Activated CD4-positive, alpha-beta T cell treated with anti-CD3 and anti-CD28 coated beads, Interleukin-2, amount 10 ng/mL, durations not matched to agents 7 days and 5 days (primary cell): ENCODE measurements at regions not wholly inside any gene's neighbourhood (a gene's known extent, or its start where the extent isn't known, plus 50 kb on each side); places are given as distances from the start of the nearest gene placed in this dataset.
A peak's percentile ranks its signal among the peaks of the same experiment; 100 is the strongest.
"Not testable (repeated sequence)": the region's sequence is repeated elsewhere in the genome, so short reads cannot be mapped to it uniquely, and the experiment has no call there.

Experiments
- CTCF ChIA-PET: fragments of 350-600 bp; sonication (Branson Sonifier 250); formaldehyde crosslinking; loops from one replicate; lab custom pipeline; 2021; ENCODE audit warnings: antibody characterized with exemption; lab: Charles Lee
- POLR2A ChIA-PET: fragments of 350-600 bp; sonication (Branson Sonifier 250); formaldehyde crosslinking; loops from one replicate; lab custom pipeline; 2021; ENCODE audit warnings: antibody characterized with exemption; lab: Charles Lee
- DNase-seq: peaks from one replicate; pipeline ENCODE4 v3.0.0-alpha.2; 2020
- H3K27ac Mint-ChIP-seq: one replicate; pipeline ENCODE4 v1.8.0; 2021; ENCODE audit warnings: mild to moderate bottlenecking, moderate library complexity, mixed read lengths
- H3K27me3 Mint-ChIP-seq: one replicate; pipeline ENCODE4 v1.8.0; 2021; ENCODE audit warnings: mixed read lengths
- H3K36me3 Mint-ChIP-seq: one replicate; pipeline ENCODE4 v1.8.0; 2021; ENCODE audit warnings: low read depth, mixed read lengths
- H3K4me1 Mint-ChIP-seq: one replicate; pipeline ENCODE4 v1.8.0; 2021; ENCODE audit warnings: mixed read lengths
- H3K4me3 Mint-ChIP-seq: one replicate; pipeline ENCODE4 v1.8.0; 2021; ENCODE audit warnings: mild to moderate bottlenecking, moderate library complexity, mixed read lengths
- H3K9me3 Mint-ChIP-seq: one replicate; pipeline ENCODE4 v1.8.0; 2021; ENCODE audit warnings: mixed read lengths

DNA sequence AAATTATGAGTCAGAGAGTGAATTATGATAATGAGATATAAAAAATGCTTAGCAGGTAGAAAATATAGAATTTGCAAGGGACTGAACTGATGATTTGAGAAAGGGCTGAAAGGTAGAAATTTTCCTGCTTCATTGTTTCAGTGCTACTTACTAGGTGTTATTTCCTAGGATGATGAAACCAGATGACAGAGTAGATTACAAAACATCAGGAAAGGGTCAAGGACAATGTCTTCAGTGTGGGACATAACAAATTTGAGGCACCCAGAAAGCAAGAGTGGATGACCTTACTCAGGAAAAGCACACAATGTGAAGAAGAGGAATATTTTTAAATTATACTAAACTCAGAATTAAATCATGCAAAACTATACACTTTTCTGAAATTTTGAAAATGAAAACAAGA is 102.1 kb downstream of the SHCBP1 start:
- H3K4me1 Mint-ChIP-seq: no peaks in the 10 kb centered on the region
- H3K27ac Mint-ChIP-seq: no peak overlapping the region
- no peaks in the 10 kb centered on the region for H3K27me3 Mint-ChIP-seq
- no peaks in the 10 kb centered on the region for H3K9me3 Mint-ChIP-seq
- ChIA-PET POLR2A (no interaction called here), CTCF (no interaction called here)
- no peak for DNase-seq
- H3K4me3 Mint-ChIP-seq: no peak overlapping the region
- no peaks in the 10 kb centered on the region for H3K36me3 Mint-ChIP-seq

DNA sequence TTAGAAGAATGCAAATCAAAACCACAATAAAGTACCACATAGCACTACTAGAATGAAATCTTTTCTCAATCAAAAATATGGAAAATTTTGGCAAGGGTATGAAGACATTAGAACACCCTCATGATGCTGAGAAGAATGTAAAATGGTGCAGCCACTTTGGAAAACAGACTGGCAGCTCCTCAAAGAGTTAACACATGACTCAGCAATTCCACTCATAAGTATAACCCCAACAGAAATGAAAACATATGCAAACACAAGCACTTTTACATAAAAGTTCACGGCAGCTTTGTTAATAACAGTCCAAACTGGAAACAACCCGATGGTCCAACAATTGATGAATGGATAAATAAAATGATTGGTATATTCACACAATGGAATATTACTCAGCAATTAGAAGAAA is 124.5 kb downstream of the SHCBP1 start:
- ChIA-PET POLR2A (no interaction called here), CTCF (no interaction called here)
- Mint-ChIP-seq H3K4me3 (no peak overlapping the region), H3K9me3 (no peaks in the 10 kb centered on the region), H3K27me3 (no peaks in the 10 kb centered on the region), H3K36me3 (no peaks in the 10 kb centered on the region), H3K27ac (no peak overlapping the region), H3K4me1 (no peaks in the 10 kb centered on the region)
- no peak for DNase-seq

DNA sequence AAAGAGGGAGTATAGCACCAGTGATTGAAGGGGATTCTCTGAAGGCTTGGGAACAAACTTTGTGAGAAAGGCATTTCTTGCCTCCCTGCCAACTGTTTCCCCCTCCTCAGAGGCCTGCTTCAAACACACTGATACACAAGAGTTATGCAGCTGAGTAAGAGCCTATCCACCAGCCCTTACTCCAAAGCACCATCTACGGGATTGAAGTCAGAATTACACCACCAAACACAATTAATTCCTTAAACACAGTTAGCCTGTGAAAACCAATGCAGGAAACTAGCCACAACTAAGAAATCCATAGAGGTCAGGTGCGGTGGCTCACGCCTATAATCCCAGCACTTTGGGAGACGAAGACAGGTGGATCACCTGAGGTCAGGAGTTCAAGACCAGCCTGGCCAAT is 138.3 kb downstream of the SHCBP1 start:
- Mint-ChIP-seq H3K36me3 (no peaks in the 10 kb centered on the region), H3K9me3 (peaks cover 18% of the 10 kb centered on the region), H3K27me3 (no peaks in the 10 kb centered on the region), H3K4me3 (no peak overlapping the region), H3K4me1 (no peaks in the 10 kb centered on the region), H3K27ac (no peak overlapping the region)
- POLR2A ChIA-PET: no interaction called here
- DNase-seq: no peak
- CTCF ChIA-PET: no interaction called here

DNA sequence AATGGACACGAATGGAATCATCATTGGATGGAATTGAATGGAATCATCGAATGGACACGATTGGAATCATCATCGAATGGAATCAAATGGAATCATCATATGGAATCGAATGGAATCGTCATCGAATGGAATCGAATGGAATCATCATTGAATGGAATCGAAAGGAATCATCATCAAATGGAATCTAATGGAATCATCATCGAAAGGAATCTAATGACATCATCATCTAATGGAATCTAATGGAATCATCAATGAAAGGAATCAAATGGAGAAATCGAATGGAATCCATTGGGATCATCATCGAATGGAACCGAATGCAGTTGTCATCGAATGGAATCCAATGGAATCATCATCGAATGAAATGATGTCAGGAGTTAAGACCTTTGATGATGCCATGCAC is 154.9 kb downstream of the SHCBP1 start:
- Mint-ChIP-seq H3K4me1 (no peaks in the 10 kb centered on the region), H3K9me3 (peaks cover 37% of the 10 kb centered on the region), H3K4me3 (no peak overlapping the region), H3K27ac (no peak overlapping the region), H3K27me3 (no peaks in the 10 kb centered on the region), H3K36me3 (no peaks in the 10 kb centered on the region)
- ChIA-PET CTCF (no interaction called here), POLR2A (no interaction called here)
- DNase-seq: no peak

DNA sequence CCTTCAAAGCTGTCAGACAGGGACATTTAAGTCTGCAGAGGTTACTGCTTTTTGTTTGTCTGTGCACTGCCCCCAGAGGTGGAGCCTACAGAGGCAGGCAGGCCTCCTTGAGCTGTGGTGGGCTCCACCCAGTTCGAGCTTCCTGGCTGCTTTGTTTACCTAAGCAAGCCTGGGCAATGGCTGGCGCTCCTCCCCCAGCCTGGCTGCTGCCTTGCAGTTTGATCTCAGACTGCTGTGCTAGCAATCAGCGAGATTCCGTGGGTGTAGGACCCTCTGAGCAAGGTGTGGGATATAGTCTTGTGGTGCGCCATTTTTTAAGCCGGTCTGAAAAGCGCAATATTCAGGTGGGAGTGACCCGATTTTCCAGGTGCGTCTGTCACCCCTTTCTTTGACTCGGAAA is 166.4 kb downstream of the SHCBP1 start:
- POLR2A ChIA-PET, H3K4me1 Mint-ChIP-seq, DNase-seq, CTCF ChIA-PET, H3K9me3 Mint-ChIP-seq, H3K27me3 Mint-ChIP-seq, H3K4me3 Mint-ChIP-seq, H3K27ac Mint-ChIP-seq, H3K36me3 Mint-ChIP-seq: not testable (repeated sequence)

DNA sequence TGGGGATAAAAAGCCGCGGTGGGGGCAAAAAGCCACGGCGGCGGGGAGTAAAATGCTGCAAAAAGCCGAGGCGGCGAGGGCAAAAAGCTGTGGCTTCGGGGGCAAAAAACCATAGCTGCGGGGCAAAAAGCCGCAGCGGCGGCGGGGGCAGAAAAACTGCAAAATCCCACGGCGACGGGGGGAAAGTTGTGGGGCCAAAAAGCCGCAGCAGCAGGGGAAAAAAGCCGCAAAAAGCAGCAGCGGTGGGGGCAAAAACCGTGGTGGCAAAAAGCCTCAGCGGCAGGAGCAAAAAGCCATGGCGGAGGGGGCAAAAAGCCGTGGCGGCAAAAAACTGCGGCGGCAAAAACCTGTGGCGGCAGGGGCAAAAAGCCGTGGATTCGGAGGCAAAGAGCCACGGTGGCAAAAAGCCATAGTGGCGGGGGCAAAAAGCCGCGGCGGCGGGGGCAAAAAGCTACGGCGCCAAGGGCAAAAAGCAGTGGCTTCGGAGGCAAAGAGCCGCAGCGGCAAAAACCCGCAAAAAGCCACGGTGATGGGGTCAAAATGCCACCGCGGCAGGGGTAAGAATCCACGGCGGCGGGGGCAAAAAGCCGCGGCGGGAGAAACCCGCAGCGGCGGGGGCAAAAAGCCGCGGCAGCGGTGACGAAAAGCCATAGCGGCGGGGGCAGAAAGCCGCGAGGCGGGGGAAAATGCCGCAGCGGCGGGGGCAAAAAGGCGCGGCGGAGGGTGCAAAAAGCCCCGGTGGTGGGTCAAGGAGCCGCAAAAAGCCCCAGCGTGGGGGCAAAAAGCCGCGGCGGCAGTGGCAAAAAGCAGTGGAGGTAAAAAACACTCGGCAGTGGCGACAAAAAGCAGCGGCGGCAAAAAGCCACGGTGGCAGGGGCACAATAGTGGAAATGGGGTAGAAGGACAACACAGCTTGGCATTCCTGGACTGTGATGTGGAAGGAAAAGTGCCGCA is 192.8 kb downstream of the SHCBP1 start:
- Mint-ChIP-seq H3K9me3 (peaks cover 11% of the 10 kb centered on the region), H3K4me3 (peak overlapping the region; percentile 44), H3K27ac (peak overlapping the region; percentile 60), H3K4me1 (no peaks in the 10 kb centered on the region), H3K27me3 (peaks cover 4% of the 10 kb centered on the region), H3K36me3 (peaks cover 2% of the 10 kb centered on the region)
- no peak for DNase-seq
- POLR2A ChIA-PET: no interaction called here
- CTCF ChIA-PET: no interaction called here

DNA sequence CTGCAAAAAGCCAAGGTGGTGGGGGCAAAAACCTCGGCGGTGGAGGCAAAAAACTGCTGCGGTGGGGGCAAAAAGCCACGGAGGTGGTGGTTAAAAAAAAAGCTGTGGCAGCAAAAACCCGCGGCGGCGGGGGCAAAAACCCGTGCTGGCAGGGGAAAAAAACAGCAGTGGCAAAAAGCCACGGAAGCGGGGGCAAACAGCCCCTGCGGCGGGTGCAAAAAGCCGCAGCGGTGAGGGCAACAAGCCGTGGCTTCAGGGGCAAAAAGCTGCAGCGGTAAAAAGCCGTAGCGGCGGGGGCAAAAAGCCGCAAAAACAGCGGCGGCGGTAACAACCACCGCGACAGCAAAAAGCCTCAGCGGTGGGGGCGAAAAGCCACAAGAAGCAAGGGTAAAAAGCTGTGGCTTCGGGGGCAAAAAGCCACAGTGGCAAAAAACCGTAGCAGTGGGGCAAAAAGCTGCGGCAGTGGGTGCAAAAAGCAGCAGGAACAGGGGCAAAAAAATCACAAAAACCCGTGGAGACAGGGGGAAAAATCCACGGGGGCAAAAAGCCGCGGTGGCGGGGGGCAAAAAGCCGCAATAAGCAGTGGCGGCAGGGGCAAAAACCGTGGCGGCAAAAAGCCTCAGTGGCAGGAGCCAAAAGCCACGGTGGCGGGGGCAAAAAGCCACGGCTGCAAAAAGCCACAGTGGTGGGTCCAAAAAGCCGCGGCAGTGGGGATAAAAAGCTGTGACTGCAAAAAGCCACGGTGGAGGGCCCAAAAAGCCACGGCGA is 193.7 kb downstream of the SHCBP1 start:
- POLR2A ChIA-PET: no interaction called here
- Mint-ChIP-seq H3K27ac (no peak overlapping the region), H3K9me3 (peaks cover 6% of the 10 kb centered on the region), H3K36me3 (peaks cover 2% of the 10 kb centered on the region), H3K4me1 (no peaks in the 10 kb centered on the region), H3K4me3 (no peak overlapping the region), H3K27me3 (peaks cover 4% of the 10 kb centered on the region)
- CTCF ChIA-PET: no interaction called here
- no peak for DNase-seq

DNA sequence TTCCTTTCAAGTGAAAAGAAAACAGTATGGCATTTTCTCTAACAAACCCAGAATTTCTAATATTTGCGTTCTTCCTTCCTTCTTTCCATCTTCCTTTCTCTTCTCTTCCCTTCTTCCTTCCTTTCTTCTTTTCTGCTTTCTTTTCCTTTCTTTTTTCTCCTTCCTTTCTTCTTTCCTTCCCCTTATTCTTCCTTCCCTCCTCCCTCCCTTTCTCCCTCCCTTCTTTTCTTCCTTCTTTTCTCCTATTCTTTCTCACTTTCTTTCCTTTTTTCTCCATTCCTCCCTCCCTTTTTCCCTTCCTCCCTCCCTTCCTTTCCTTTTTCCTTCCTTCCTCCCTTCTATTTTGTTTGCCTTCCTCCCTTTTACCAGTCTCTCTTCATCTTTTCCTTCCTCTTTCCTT is 194.8 kb downstream of the SHCBP1 start:
- ChIA-PET POLR2A (no interaction called here), CTCF (no interaction called here)
- Mint-ChIP-seq H3K27ac (no peak overlapping the region), H3K4me1 (no peaks in the 10 kb centered on the region), H3K27me3 (peaks cover 4% of the 10 kb centered on the region), H3K36me3 (peaks cover 2% of the 10 kb centered on the region), H3K9me3 (peaks cover 14% of the 10 kb centered on the region), H3K4me3 (no peak overlapping the region)
- no peak for DNase-seq

DNA sequence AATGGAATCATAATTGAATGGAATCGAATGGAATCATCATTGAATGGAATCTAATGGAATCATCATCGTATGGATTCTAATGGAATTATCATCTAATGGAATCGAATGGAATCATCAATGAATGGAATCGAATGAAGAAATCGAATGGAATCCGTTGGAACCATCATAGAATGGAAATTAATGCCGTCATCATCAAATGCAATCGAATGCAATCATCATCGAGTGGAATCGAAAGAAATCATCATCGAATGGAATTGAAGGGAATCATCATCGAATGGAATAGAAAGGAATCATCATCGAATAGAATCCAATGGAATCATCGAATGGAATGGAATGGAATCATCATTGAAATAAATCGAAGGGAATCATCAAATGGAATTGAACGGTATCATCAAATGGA is 217.2 kb downstream of the SHCBP1 start:
- H3K36me3 Mint-ChIP-seq: no peaks in the 10 kb centered on the region
- no peak overlapping the region for H3K4me3 Mint-ChIP-seq
- CTCF ChIA-PET: no interaction called here
- no peaks in the 10 kb centered on the region for H3K27me3 Mint-ChIP-seq
- POLR2A ChIA-PET: no interaction called here
- no peak overlapping the region for H3K27ac Mint-ChIP-seq
- no peak for DNase-seq
- H3K4me1 Mint-ChIP-seq: no peaks in the 10 kb centered on the region
- peaks cover 18% of the 10 kb centered on the region for H3K9me3 Mint-ChIP-seq

DNA sequence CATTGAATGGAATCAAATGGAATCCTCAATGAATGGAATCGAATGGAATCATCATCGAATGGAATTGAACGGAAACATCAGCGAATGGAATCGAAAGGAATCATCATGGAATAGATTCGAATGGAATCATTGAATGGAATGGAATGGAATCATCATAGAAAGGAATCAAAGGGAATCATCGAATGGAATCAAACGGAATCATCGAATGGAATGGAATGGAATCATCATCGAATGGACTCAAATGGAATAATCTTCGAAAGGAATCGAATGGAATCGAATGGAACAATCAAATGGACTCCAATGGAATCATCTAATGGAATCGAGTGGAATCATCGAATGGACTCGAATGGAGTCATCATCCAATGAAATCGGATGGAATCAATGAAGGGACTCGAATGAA is 222.6 kb downstream of the SHCBP1 start:
- DNase-seq, CTCF ChIA-PET, H3K27me3 Mint-ChIP-seq, H3K36me3 Mint-ChIP-seq, H3K27ac Mint-ChIP-seq, H3K9me3 Mint-ChIP-seq, H3K4me3 Mint-ChIP-seq, POLR2A ChIA-PET, H3K4me1 Mint-ChIP-seq: not testable (repeated sequence)

DNA sequence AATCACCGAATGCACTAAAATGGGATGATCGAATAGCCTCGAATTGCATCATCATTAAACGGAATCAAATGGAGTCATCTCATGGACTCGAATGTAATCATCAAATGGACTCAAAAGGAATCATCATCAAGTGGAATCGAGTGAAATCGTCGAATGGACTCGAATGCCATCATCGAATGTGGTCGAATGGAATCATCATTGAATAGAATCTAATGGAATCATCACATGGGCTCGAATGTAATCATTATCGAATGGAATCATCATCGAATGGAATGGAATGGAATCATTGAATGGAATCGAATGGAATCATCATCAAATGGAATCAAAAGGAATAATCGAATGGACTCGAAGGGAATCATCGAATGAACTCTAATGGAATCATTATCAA is 224.3 kb downstream of the SHCBP1 start:
- H3K4me3 Mint-ChIP-seq, H3K9me3 Mint-ChIP-seq, H3K36me3 Mint-ChIP-seq, H3K27me3 Mint-ChIP-seq, POLR2A ChIA-PET, H3K4me1 Mint-ChIP-seq, H3K27ac Mint-ChIP-seq, CTCF ChIA-PET: not testable (repeated sequence)
- DNase-seq: peak; percentile 22

DNA sequence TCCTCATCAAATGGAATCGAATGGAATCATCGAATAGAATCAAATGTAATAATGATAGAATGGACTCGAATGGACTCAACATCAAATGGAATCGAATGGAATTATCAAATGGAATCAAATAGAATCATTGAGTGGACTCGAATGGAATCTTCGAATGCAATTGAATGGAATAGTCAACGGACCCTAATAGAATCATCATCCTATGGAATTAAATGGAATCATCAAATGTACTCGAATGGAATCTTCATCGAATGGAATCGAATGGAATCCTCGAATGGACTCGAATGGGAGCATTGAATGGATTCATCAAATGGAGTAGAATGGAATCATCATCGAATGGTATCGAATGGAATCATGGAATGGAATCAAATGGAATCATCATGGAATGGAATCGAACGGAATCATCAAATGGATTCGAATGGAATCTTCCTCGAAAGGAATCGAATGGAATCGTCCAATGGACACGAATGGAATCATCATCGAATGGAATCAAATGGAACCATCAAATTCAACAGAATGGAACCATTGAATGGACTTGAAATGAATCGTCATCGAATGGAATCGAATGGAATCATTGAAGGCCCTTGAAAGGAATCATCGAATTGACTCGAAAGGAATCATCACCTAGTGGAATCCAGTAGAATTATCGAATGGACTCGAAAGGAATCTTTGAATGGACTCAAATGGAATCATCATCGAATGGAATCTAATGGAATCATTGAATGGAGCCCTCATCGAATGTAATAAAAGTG is 224.9 kb downstream of the SHCBP1 start:
- DNase-seq: peak; percentile 53
- H3K4me3 Mint-ChIP-seq, H3K9me3 Mint-ChIP-seq, CTCF ChIA-PET, POLR2A ChIA-PET, H3K27ac Mint-ChIP-seq, H3K27me3 Mint-ChIP-seq, H3K4me1 Mint-ChIP-seq, H3K36me3 Mint-ChIP-seq: not testable (repeated sequence)

DNA sequence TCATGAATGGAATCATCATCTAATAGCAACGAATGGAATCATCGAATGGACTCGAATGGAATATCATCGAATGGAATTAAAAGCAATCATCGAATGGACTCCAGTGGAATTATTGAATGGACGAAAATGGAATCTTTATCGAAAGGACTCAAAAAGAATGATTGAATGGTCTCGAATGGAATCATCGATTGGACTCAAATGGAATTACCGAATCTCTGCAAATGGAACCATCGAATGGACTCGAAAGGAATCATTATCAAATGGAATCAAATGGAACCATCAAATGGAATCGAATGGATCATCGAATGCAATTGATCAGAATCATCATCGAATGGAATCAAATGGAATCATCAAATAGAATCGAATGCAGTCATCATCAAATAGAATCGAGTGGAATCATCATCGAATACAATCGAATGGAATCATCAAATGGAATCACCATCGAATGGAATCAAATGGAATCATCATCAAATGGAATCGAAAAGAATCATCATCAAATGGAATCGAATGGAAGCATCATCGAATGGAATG is 225.7 kb downstream of the SHCBP1 start:
- H3K27me3 Mint-ChIP-seq, H3K9me3 Mint-ChIP-seq, H3K4me1 Mint-ChIP-seq, H3K27ac Mint-ChIP-seq, POLR2A ChIA-PET, H3K4me3 Mint-ChIP-seq, H3K36me3 Mint-ChIP-seq, CTCF ChIA-PET: not testable (repeated sequence)
- DNase-seq: peak; percentile 43
